HepG2 (cell line): ENCODE measurements at regions not wholly inside any gene's neighbourhood (a gene's known extent, or its start where the extent isn't known, plus 50 kb on each side); places are given as distances from the start of the nearest gene placed in this dataset.

Source experiments
- BHLHE40 ChIP-seq: IDR thresholded peaks from 2 replicates; pipeline ENCODE4 v1.6.1; 2011; ENCODE audit warnings: low read length, improper control_type of control experiment
- ELF3 ChIP-seq: IDR thresholded peaks from 2 replicates; pipeline ENCODE4 v1.6.1; 2016; ENCODE audit warnings: missing genetic modification reagents, missing compliant biosample characterization
- GFI1 ChIP-seq: sonication (generic); formaldehyde crosslinking; IDR thresholded peaks from 2 replicates; pipeline ENCODE4 v1.5.0; 2020; ENCODE audit warnings: missing genetic modification reagents, mild to moderate bottlenecking, borderline replicate concordance
- NONO ChIP-seq, 2 experiments: fragments of 450-650 bp in 1 of 2; sonication (generic) in 1 of 2; formaldehyde crosslinking in 1 of 2; IDR thresholded peaks in 1 of 2; conservative IDR thresholded peaks in 1 of 2; 2 replicates each; pipeline versions ENCODE4 v1.6.1 to v1.8.0; 2017 to 2022; ENCODE audit warnings: mild to moderate bottlenecking in 1 of 2, missing genetic modification reagents in 1 of 2, moderate library complexity in 1 of 2
- PLRG1 ChIP-seq: fragments of 450-650 bp; conservative IDR thresholded peaks from 2 replicates; pipeline ENCODE4 v1.6.1; 2016
- POLR2AphosphoS5 ChIP-seq: IDR thresholded peaks from 2 replicates; pipeline ENCODE4 v1.6.1; 2012; ENCODE audit warnings: low read depth, low read length
- RXRA ChIP-seq: sonication (generic); formaldehyde crosslinking; IDR thresholded peaks from 2 replicates; pipeline ENCODE4 v1.5.1; 2020; ENCODE audit warnings: missing genetic modification reagents
- ZBTB20 ChIP-seq: sonication (generic); formaldehyde crosslinking; IDR thresholded peaks from 2 replicates; pipeline ENCODE4 v1.8.1; 2023; ENCODE audit warnings: missing genetic modification reagents, low read depth, mild to moderate bottlenecking, borderline replicate concordance
- ZNF224 ChIP-seq: sonication (generic); formaldehyde crosslinking; IDR thresholded peaks from 2 replicates; pipeline ENCODE4 v1.5.0; 2020; ENCODE audit warnings: mild to moderate bottlenecking, missing genetic modification reagents
- ZNF30 ChIP-seq: sonication (generic); formaldehyde crosslinking; IDR thresholded peaks from 2 replicates; pipeline ENCODE4 v1.5.0; 2020; ENCODE audit warnings: mild to moderate bottlenecking, missing genetic modification reagents
- ZSCAN21 ChIP-seq: sonication (generic); formaldehyde crosslinking; IDR thresholded peaks from 2 replicates; pipeline ENCODE4 v1.8.0; 2022; ENCODE audit warnings: mild to moderate bottlenecking, missing genetic modification reagents, moderate library complexity, borderline replicate concordance
- TF ChIP-seq, protein P1 (sequence below): sonication (generic); formaldehyde crosslinking; IDR thresholded peaks from 2 replicates; pipeline ENCODE4 v1.4.0; 2020; ENCODE audit warnings: missing genetic modification reagents
- TF ChIP-seq, protein P2 (sequence below): sonication (generic); formaldehyde crosslinking; IDR thresholded peaks from 2 replicates; pipeline ENCODE4 v1.4.0; 2020; ENCODE audit warnings: missing genetic modification reagents

DNA sequence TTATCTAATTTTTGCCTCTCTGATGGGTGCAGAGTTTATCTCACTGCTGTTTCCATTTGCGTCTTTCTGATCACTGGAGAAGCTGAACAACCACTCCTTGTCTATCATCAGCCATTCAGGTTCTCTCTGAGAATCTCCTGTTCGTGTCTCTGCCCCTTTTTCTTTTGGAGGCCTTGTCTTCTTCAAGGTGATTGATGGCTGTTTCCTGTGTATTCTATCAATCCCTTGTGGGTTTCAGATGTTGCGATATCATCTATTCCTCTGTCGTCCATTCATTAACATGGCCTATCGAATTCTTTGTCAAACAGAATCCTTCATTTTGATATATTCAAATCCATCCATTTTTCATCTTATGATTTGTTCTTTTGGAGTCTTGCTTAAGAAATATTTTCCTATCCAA lies 100.3 kb downstream of the FAM53A start:
- TF ChIP-seq ZSCAN21 (CRISPR knock-in tag) (no peak), NONO (IDR thresholded peaks at IDR 0.05) (no peak), NONO (CRISPR knock-in tag; conservative IDR thresholded peaks at IDR 0.05) (no peak), ZNF30 (no peak), PLRG1 (no peak), BHLHE40 (no peak), RXRA (no peak), GFI1 (CRISPR knock-in tag) (no peak), ZNF224 (CRISPR knock-in tag) (no peak), POLR2AphosphoS5 (no peak), ZBTB20 (CRISPR knock-in tag) (no peak), ELF3 (CRISPR knock-in tag) (no peak)
- TF ChIP-seq, protein P1, sequence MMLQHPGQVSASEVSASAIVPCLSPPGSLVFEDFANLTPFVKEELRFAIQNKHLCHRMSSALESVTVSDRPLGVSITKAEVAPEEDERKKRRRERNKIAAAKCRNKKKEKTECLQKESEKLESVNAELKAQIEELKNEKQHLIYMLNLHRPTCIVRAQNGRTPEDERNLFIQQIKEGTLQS, result no peak
- TF ChIP-seq, protein P2, sequence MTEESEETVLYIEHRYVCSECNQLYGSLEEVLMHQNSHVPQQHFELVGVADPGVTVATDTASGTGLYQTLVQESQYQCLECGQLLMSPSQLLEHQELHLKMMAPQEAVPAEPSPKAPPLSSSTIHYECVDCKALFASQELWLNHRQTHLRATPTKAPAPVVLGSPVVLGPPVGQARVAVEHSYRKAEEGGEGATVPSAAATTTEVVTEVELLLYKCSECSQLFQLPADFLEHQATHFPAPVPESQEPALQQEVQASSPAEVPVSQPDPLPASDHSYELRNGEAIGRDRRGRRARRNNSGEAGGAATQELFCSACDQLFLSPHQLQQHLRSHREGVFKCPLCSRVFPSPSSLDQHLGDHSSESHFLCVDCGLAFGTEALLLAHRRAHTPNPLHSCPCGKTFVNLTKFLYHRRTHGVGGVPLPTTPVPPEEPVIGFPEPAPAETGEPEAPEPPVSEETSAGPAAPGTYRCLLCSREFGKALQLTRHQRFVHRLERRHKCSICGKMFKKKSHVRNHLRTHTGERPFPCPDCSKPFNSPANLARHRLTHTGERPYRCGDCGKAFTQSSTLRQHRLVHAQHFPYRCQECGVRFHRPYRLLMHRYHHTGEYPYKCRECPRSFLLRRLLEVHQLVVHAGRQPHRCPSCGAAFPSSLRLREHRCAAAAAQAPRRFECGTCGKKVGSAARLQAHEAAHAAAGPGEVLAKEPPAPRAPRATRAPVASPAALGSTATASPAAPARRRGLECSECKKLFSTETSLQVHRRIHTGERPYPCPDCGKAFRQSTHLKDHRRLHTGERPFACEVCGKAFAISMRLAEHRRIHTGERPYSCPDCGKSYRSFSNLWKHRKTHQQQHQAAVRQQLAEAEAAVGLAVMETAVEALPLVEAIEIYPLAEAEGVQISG (CRISPR knock-in tag), result no peak
